ENCODE measurements at regions not wholly inside any gene's neighbourhood (a gene's known extent, or its start where the extent isn't known, plus 50 kb on each side); places are given as distances from the start of the nearest gene placed in this dataset.

DNA sequence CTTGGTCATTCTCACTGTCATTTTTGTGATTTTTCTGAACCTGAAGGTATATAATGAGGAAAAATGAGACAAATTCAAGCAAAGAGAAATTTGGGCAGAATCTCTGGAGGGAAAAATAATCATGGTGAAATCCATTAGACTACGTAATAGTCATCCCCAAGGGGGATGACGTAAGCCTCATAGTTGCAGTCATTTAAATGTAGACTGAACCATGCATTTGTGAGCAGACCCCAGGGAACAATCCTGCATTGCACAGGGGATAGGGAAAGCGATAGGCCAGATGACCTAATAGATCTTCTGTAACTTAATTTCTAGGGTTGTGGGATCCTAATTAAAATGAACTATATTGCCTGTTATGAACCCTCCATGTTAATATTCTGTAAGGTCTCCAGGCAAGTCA lies 167.4 kb upstream of the C1orf21 start:
- CTCF ChIA-PET: interaction anchor here (1.2 to 4.4 kb wide), 2 partner anchors 23 to 144 kb away, joined by 3 to 17 read pairs; no protein-coding TSS in a partner anchor
- POLR2A ChIA-PET: no interaction called here
- no peak for DNase-seq (ENCODE audit: extremely low spot score)
- TF ChIP-seq, protein P1, sequence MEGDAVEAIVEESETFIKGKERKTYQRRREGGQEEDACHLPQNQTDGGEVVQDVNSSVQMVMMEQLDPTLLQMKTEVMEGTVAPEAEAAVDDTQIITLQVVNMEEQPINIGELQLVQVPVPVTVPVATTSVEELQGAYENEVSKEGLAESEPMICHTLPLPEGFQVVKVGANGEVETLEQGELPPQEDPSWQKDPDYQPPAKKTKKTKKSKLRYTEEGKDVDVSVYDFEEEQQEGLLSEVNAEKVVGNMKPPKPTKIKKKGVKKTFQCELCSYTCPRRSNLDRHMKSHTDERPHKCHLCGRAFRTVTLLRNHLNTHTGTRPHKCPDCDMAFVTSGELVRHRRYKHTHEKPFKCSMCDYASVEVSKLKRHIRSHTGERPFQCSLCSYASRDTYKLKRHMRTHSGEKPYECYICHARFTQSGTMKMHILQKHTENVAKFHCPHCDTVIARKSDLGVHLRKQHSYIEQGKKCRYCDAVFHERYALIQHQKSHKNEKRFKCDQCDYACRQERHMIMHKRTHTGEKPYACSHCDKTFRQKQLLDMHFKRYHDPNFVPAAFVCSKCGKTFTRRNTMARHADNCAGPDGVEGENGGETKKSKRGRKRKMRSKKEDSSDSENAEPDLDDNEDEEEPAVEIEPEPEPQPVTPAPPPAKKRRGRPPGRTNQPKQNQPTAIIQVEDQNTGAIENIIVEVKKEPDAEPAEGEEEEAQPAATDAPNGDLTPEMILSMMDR (IDR thresholded peaks at IDR 0.05; ENCODE audit: control extremely low read depth, extremely low read depth, low read depth, missing control alignments): no peak

DNA sequence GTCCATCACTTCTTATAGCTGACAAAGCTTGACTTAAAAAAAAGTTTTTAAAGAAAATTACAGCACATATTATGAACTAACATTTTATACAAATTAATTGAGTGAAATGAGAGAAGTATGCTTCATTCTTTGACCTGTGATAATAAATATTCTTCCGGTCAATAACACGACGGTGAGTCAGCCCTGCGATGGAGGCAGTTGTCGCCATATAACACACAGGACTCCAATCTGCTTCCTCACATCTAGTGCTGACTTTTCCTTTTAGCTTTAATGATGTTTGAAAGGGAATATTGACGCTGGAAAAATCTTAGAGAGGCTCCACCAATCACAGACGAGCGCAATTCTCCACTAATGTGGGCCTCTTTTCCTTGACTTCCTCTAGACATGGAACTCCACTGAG lies 166.9 kb upstream of the C1orf21 start:
- no peak for DNase-seq (ENCODE audit: extremely low spot score)
- TF ChIP-seq, protein P1 (IDR thresholded peaks at IDR 0.05; ENCODE audit: control extremely low read depth, extremely low read depth, low read depth, missing control alignments): no peak
- CTCF ChIA-PET: interaction anchor here (1.0 to 4.4 kb wide), 4 partner anchors 19 to 145 kb away, joined by 3 to 17 read pairs (median 3); no protein-coding TSS in a partner anchor
- POLR2A ChIA-PET: no interaction called here

DNA sequence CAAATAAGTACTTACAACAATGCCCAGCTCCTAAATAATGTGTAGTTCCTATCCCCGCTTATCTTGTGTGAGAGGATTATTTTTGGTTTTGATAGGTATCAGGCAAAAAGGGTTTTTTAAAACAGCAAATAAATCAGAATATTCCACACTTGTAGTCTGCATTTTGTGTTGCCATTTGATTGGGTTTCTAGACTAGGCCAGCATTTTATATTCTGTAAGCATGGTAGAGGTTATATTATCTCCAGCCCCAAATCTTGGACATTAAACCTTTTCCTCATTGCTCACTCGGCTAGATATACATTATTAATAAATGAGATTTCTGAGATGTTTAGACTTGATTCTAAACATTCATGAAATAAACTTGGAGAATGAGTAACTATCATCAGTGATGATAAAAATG lies 165.7 kb upstream of the C1orf21 start:
- ChIA-PET POLR2A (no interaction called here), CTCF (interaction anchor here (1.0 to 4.4 kb wide), 11 partner anchors 8 to 567 kb away, joined by 3 to 18 read pairs (median 5); no protein-coding TSS in a partner anchor)
- TF ChIP-seq, protein P1 (IDR thresholded peaks at IDR 0.05; ENCODE audit: control extremely low read depth, extremely low read depth, low read depth, missing control alignments): no peak
- no peak for DNase-seq (ENCODE audit: extremely low spot score)

- POLR2A ChIA-PET: no interaction called here
- TF ChIP-seq, protein P1 (IDR thresholded peaks at IDR 0.05; ENCODE audit: control extremely low read depth, extremely low read depth, low read depth, missing control alignments): peak; percentile 87
- peak; percentile 60 for DNase-seq (ENCODE audit: extremely low spot score)
- CTCF ChIA-PET: interaction anchor here (0.7 to 4.4 kb wide), 20 partner anchors 10 to 568 kb away, joined by 3 to 18 read pairs (median 5); no protein-coding TSS in a partner anchor
These were observed 164.2 kb upstream of the C1orf21 start for GRCh38 chr1:184222652-184223052.

DNA sequence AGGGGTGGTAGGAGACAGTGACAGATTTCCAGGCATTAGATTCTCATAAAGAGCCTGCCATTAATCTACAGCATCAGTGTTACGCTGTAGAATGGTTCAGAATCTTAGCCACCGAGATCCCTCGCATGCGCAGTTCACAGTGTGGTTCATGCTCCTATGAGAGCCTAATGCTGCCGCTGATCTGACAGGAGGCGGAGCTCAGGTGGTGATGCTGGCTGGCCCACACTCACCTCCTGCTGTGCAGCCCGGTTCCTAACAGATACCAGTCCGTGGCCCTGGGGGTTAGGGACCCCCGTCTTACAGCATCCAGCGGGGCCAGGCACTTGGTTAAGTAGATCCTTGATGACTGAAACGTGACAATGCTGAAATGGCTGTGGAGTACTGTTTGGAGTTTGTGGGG lies 163.6 kb upstream of the C1orf21 start:
- ChIA-PET POLR2A (no interaction called here), CTCF (interaction anchor here (0.7 to 4.4 kb wide), 16 partner anchors 10 to 568 kb away, joined by 3 to 18 read pairs (median 6); no protein-coding TSS in a partner anchor)
- DNase-seq (ENCODE audit: extremely low spot score): no peak
- TF ChIP-seq, protein P1 (IDR thresholded peaks at IDR 0.05; ENCODE audit: control extremely low read depth, extremely low read depth, low read depth, missing control alignments): no peak

DNA sequence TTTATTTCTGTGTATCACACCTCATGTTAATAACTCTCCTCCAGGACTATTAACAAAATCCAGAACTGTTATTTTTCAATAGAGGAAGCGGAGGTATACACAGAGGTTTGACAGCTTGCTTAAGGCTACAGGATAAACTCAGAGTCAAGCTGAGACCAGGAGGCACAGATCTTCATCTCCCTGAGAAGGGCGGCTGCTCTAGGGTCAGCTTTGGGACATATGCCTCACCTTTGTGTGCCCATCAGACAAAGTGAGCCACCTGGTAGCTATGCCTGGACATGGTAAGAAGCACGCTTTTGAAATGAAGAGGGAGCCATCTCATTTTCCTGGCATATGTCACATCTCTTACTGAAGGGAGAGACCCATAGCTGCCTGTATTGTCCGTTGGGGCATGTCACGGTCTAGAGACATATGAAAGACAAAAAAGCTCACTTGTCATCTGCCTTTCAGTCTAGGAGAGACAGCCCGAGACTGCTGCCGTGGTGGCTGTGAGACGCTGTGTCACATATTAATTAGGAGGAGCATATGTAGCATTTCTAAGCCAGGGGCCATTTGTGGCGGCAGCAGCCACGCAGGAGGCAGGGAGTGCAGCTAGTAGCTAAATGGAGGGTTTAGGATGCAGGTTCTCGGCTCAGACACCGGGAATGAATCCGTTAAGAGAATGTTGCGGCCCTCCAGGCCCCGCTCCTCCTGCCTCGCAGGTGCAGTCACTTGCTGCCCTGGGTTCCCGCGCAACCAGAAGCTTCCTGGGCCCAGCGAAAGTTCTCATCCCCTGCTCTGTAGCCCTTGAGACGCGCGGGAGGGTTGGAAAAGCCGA lies 161.3 kb upstream of the C1orf21 start:
- CTCF ChIA-PET: interaction anchor here (1.0 to 3.2 kb wide), 11 partner anchors 9 to 438 kb away, joined by 3 to 16 read pairs (median 3); no protein-coding TSS in a partner anchor
- POLR2A ChIA-PET: no interaction called here
- DNase-seq (ENCODE audit: extremely low spot score): no peak
- TF ChIP-seq, protein P1 (IDR thresholded peaks at IDR 0.05; ENCODE audit: control extremely low read depth, extremely low read depth, low read depth, missing control alignments): no peak
